ENCODE measurements at regions not wholly inside any gene's neighbourhood (a gene's known extent, or its start where the extent isn't known, plus 50 kb on each side); places are given as distances from the start of the nearest gene placed in this dataset.

DNA sequence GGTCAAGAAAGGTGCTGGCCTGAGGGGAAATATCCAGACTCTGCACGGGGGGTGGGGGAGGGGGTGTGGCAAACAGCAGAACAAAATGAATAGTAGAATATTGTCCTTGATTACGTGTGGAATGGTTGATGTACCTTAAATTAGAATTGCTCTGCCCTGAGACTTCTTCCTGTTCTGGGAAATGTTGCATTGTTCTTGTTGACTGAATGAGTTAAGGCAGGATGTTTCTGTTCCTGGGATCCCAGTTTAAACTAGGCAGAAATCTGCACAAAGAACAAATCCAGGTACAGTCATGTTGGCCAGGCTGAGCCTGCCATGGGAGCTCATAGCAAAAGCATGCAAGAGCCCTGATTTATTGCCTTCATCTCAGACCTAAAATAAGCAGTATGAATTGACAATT, 558.7 kb upstream of the VSTM2A start:
- Histone ChIP-seq H3K4ac (ENCODE audit: low read depth in 1 of 2, low read length in 2 of 2) (no peak overlapping the region), H3K4me3 (ENCODE audit: insufficient read depth in 1 of 2, low read depth in 1 of 2, low read length in 2 of 2) (no peak overlapping the region), H3K4me2 (ENCODE audit: low read length, poor library complexity, severe bottlenecking) (no peak overlapping the region), H2AK5ac (ENCODE audit: low read length, severe bottlenecking) (no peak overlapping the region), H4K91ac (ENCODE audit: low read length) (no peak overlapping the region), H2BK12ac (ENCODE audit: low read length in 2 of 2) (no peak overlapping the region), H3K14ac (ENCODE audit: low read length in 2 of 2) (no peak overlapping the region), H3K36me3 (ENCODE audit: control insufficient read depth in 1 of 2, insufficient read depth in 2 of 2, low read depth in 1 of 2, low read length in 2 of 2) (no peaks in the 10 kb centered on the region), H3K23ac (ENCODE audit: low read length in 2 of 2) (no peak overlapping the region), H2BK5ac (ENCODE audit: low read depth, low read length, poor library complexity, severe bottlenecking) (no peak overlapping the region), H2BK120ac (ENCODE audit: low read depth, low read length) (no peak overlapping the region), H4K8ac (ENCODE audit: low read length) (no peak overlapping the region), H3K18ac (ENCODE audit: low read depth in 1 of 2, low read length in 2 of 2) (no peak overlapping the region), H2AFZ (ENCODE audit: low read depth, low read length) (no peak overlapping the region), H2BK15ac (ENCODE audit: low read depth, poor library complexity, severe bottlenecking) (no peak overlapping the region), H3K79me1 (replicated peaks; ENCODE audit: low read length, poor library complexity, severe bottlenecking) (no peaks in the 10 kb centered on the region), H3K9me3 (ENCODE audit: control insufficient read depth, low read length) (peaks cover 4% of the 10 kb centered on the region), H3K9ac (ENCODE audit: low read length) (no peak overlapping the region), H3K27me3 (ENCODE audit: control insufficient read depth in 1 of 2, insufficient read depth in 1 of 2, low read length in 2 of 2) (no peaks in the 10 kb centered on the region), H3K27ac (ENCODE audit: low read length, poor library complexity, severe bottlenecking) (no peak overlapping the region), H3K4me1 (ENCODE audit: control insufficient read depth, insufficient read depth, low read depth, low read length) (no peaks in the 10 kb centered on the region)
- DNase-seq, result no peak
- WGBS, result 24% methylated on average over 2 of the region's 2 CpGs

DNA sequence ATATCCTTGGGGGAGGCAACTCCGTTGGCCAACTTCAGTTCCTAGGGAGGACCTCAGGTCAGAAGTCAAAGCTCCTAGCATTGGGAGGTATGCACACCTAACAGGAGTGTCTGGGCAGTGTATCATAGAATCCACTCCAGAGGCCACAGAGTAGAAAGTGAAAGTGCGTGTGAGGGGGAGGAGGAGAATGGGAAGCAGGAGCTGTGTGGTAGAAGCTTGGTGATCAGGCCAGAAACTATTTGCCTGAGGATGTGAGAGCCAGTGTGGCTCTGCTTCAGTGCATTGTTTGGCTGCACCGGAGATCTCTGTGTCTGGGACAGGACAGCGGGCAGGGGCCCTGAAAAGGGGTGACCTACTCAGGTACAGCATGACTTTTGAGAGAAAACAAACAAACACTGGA, 557.4 kb upstream of the VSTM2A start:
- no peaks in the 10 kb centered on the region for H3K79me1 ChIP-seq (replicated peaks; ENCODE audit: low read length, poor library complexity, severe bottlenecking)
- no peak overlapping the region for H2AK5ac ChIP-seq (ENCODE audit: low read length, severe bottlenecking)
- H3K4me2 ChIP-seq (ENCODE audit: low read length, poor library complexity, severe bottlenecking), result no peak overlapping the region
- peaks cover 4% of the 10 kb centered on the region for H3K9me3 ChIP-seq (ENCODE audit: control insufficient read depth, low read length)
- no peak overlapping the region for H2BK5ac ChIP-seq (ENCODE audit: low read depth, low read length, poor library complexity, severe bottlenecking)
- H3K27me3 ChIP-seq (ENCODE audit: control insufficient read depth in 1 of 2, insufficient read depth in 1 of 2, low read length in 2 of 2), result no peaks in the 10 kb centered on the region
- no peak overlapping the region for H3K4me3 ChIP-seq (ENCODE audit: insufficient read depth in 1 of 2, low read depth in 1 of 2, low read length in 2 of 2)
- no peaks in the 10 kb centered on the region for H3K36me3 ChIP-seq (ENCODE audit: control insufficient read depth in 1 of 2, insufficient read depth in 2 of 2, low read depth in 1 of 2, low read length in 2 of 2)
- H3K23ac ChIP-seq (ENCODE audit: low read length in 2 of 2), result no peak overlapping the region
- H3K14ac ChIP-seq (ENCODE audit: low read length in 2 of 2), result no peak overlapping the region
- H2BK15ac ChIP-seq (ENCODE audit: low read depth, poor library complexity, severe bottlenecking), result no peak overlapping the region
- no peak overlapping the region for H4K8ac ChIP-seq (ENCODE audit: low read length)
- WGBS, result 81% methylated on average over 4 of the region's 4 CpGs
- H3K18ac ChIP-seq (ENCODE audit: low read depth in 1 of 2, low read length in 2 of 2), result no peak overlapping the region
- H2BK120ac ChIP-seq (ENCODE audit: low read depth, low read length), result no peak overlapping the region
- DNase-seq, result no peak
- H4K91ac ChIP-seq (ENCODE audit: low read length), result no peak overlapping the region
- H2BK12ac ChIP-seq (ENCODE audit: low read length in 2 of 2), result no peak overlapping the region
- H3K27ac ChIP-seq (ENCODE audit: low read length, poor library complexity, severe bottlenecking), result no peak overlapping the region
- no peak overlapping the region for H3K4ac ChIP-seq (ENCODE audit: low read depth in 1 of 2, low read length in 2 of 2)
- no peak overlapping the region for H3K9ac ChIP-seq (ENCODE audit: low read length)
- no peak overlapping the region for H2AFZ ChIP-seq (ENCODE audit: low read depth, low read length)
- H3K4me1 ChIP-seq (ENCODE audit: control insufficient read depth, insufficient read depth, low read depth, low read length), result no peaks in the 10 kb centered on the region

DNA sequence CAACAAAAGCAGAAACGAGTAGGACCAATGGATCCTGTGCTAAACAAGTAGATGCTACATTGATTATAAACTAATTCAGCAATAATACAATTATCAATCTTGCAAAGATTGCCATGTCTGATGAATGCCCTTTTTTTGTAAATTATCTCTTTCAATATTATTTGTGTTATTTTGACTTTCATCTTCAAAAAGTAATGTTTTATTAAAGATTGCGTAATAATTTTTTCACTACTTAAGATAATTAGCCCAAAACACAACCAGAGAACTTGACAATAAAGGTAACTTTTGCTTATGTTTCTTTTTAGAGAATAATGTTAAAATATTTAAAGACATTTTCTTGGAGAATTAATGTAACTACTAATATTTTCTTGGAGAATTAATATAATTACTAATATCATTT, 553.8 kb upstream of the VSTM2A start:
- no peak overlapping the region for H2BK5ac ChIP-seq (ENCODE audit: low read depth, low read length, poor library complexity, severe bottlenecking)
- H3K18ac ChIP-seq (ENCODE audit: low read depth in 1 of 2, low read length in 2 of 2), result no peak overlapping the region
- no peak overlapping the region for H3K23ac ChIP-seq (ENCODE audit: low read length in 2 of 2)
- no peak overlapping the region for H3K4me3 ChIP-seq (ENCODE audit: insufficient read depth in 1 of 2, low read depth in 1 of 2, low read length in 2 of 2)
- H3K4ac ChIP-seq (ENCODE audit: low read depth in 1 of 2, low read length in 2 of 2), result no peak overlapping the region
- no peaks in the 10 kb centered on the region for H3K27me3 ChIP-seq (ENCODE audit: control insufficient read depth in 1 of 2, insufficient read depth in 1 of 2, low read length in 2 of 2)
- H3K9me3 ChIP-seq (ENCODE audit: control insufficient read depth, low read length), result peaks cover 4% of the 10 kb centered on the region
- H4K91ac ChIP-seq (ENCODE audit: low read length), result no peak overlapping the region
- H3K36me3 ChIP-seq (ENCODE audit: control insufficient read depth in 1 of 2, insufficient read depth in 2 of 2, low read depth in 1 of 2, low read length in 2 of 2), result no peaks in the 10 kb centered on the region
- H3K4me1 ChIP-seq (ENCODE audit: control insufficient read depth, insufficient read depth, low read depth, low read length), result no peaks in the 10 kb centered on the region
- H3K27ac ChIP-seq (ENCODE audit: low read length, poor library complexity, severe bottlenecking), result no peak overlapping the region
- no peak overlapping the region for H2BK120ac ChIP-seq (ENCODE audit: low read depth, low read length)
- H2BK15ac ChIP-seq (ENCODE audit: low read depth, poor library complexity, severe bottlenecking), result no peak overlapping the region
- H3K9ac ChIP-seq (ENCODE audit: low read length), result no peak overlapping the region
- no peak overlapping the region for H2AFZ ChIP-seq (ENCODE audit: low read depth, low read length)
- no CpG with 5 or more reads among the region's 2 CpGs for WGBS
- no peak overlapping the region for H2AK5ac ChIP-seq (ENCODE audit: low read length, severe bottlenecking)
- no peak overlapping the region for H4K8ac ChIP-seq (ENCODE audit: low read length)
- H2BK12ac ChIP-seq (ENCODE audit: low read length in 2 of 2), result no peak overlapping the region
- no peak overlapping the region for H3K14ac ChIP-seq (ENCODE audit: low read length in 2 of 2)
- DNase-seq, result no peak
- no peaks in the 10 kb centered on the region for H3K79me1 ChIP-seq (replicated peaks; ENCODE audit: low read length, poor library complexity, severe bottlenecking)
- no peak overlapping the region for H3K4me2 ChIP-seq (ENCODE audit: low read length, poor library complexity, severe bottlenecking)

DNA sequence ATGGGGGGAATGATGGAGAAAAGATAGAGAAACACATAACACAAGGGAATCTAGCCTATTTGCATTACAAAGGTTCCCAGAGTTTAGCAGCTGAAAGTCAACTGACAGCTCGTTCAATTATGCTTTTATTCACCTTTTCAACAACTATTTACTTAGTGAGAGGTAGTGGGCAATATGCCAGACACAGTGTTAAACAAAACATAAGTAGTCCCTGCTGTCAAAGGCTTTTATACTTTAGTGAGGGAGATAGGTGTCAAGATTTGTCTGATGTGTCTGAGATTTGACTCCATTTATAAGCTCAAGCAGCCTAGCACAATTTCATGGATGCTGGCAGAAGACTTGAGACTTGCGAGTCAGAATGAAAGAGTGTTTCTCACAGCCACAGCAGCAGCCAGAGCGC, 549.0 kb upstream of the VSTM2A start:
- Histone ChIP-seq H3K14ac (ENCODE audit: low read length in 2 of 2) (no peak overlapping the region), H3K9ac (ENCODE audit: low read length) (no peak overlapping the region), H3K27me3 (ENCODE audit: control insufficient read depth in 1 of 2, insufficient read depth in 1 of 2, low read length in 2 of 2) (no peaks in the 10 kb centered on the region), H2AK5ac (ENCODE audit: low read length, severe bottlenecking) (no peak overlapping the region), H2AFZ (ENCODE audit: low read depth, low read length) (no peak overlapping the region), H2BK12ac (ENCODE audit: low read length in 2 of 2) (no peak overlapping the region), H4K91ac (ENCODE audit: low read length) (no peak overlapping the region), H3K23ac (ENCODE audit: low read length in 2 of 2) (no peak overlapping the region), H3K4me2 (ENCODE audit: low read length, poor library complexity, severe bottlenecking) (no peak overlapping the region), H3K18ac (ENCODE audit: low read depth in 1 of 2, low read length in 2 of 2) (no peak overlapping the region), H2BK120ac (ENCODE audit: low read depth, low read length) (no peak overlapping the region), H3K9me3 (ENCODE audit: control insufficient read depth, low read length) (peaks cover 4% of the 10 kb centered on the region), H3K27ac (ENCODE audit: low read length, poor library complexity, severe bottlenecking) (no peak overlapping the region), H3K4ac (ENCODE audit: low read depth in 1 of 2, low read length in 2 of 2) (no peak overlapping the region), H4K8ac (ENCODE audit: low read length) (no peak overlapping the region), H3K4me3 (ENCODE audit: insufficient read depth in 1 of 2, low read depth in 1 of 2, low read length in 2 of 2) (no peak overlapping the region), H3K36me3 (ENCODE audit: control insufficient read depth in 1 of 2, insufficient read depth in 2 of 2, low read depth in 1 of 2, low read length in 2 of 2) (no peaks in the 10 kb centered on the region), H2BK15ac (ENCODE audit: low read depth, poor library complexity, severe bottlenecking) (no peak overlapping the region), H3K4me1 (ENCODE audit: control insufficient read depth, insufficient read depth, low read depth, low read length) (no peaks in the 10 kb centered on the region), H3K79me1 (replicated peaks; ENCODE audit: low read length, poor library complexity, severe bottlenecking) (no peaks in the 10 kb centered on the region), H2BK5ac (ENCODE audit: low read depth, low read length, poor library complexity, severe bottlenecking) (no peak overlapping the region)
- DNase-seq, result no peak
- WGBS, result 83% methylated on average over 2 of the region's 3 CpGs

All from mesenchymal stem cell (in vitro differentiated cells and primary cell).